ENCODE measurements at regions not wholly inside any gene's neighbourhood (a gene's known extent, or its start where the extent isn't known, plus 50 kb on each side); places are given as distances from the start of the nearest gene placed in this dataset.

DNA sequence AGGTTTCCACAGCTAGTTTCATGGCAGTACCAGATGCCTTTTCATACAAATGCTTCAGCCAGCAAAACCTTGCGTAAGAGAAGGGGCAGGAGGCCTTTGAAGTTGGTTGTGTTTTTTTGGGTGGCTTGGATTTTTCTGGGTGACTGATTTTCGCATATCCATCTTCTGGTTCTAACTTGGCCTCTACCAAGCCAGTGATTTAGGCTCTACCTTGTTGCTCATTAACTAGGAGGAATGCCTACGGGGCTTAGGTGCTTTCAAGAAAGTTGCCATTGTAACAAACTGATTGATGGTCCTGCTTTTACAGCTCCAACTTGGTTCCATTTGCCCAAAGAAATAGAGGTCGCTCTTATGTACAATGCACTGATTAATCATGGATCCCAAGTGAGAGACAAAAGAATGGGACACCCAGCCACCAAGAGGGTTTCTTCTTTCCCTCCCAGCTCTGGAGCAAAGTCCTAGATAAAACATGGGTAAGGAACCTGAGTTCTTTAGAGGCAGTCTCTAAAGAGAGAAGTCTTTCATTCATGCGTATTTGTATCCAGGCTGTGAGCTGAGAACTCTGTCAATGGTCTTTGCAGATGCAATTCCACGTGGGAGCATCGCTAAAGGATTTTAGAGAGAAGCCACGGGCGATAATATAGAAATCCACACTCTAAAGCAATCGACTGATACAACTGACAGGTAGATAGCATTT lies 92.1 kb upstream of the FGFR2 start:
- Histone ChIP-seq H3K9me3 (no peaks in the 10 kb centered on the region), H3K27me3 (no peaks in the 10 kb centered on the region), H3K27ac (no peak overlapping the region), H3K4me3 (no peak overlapping the region), H3K4me1 (no peaks in the 10 kb centered on the region), H3K36me3 (no peaks in the 10 kb centered on the region)
- no peak for DNase-seq (ENCODE audit: low spot score)
- TF ChIP-seq, protein P1, sequence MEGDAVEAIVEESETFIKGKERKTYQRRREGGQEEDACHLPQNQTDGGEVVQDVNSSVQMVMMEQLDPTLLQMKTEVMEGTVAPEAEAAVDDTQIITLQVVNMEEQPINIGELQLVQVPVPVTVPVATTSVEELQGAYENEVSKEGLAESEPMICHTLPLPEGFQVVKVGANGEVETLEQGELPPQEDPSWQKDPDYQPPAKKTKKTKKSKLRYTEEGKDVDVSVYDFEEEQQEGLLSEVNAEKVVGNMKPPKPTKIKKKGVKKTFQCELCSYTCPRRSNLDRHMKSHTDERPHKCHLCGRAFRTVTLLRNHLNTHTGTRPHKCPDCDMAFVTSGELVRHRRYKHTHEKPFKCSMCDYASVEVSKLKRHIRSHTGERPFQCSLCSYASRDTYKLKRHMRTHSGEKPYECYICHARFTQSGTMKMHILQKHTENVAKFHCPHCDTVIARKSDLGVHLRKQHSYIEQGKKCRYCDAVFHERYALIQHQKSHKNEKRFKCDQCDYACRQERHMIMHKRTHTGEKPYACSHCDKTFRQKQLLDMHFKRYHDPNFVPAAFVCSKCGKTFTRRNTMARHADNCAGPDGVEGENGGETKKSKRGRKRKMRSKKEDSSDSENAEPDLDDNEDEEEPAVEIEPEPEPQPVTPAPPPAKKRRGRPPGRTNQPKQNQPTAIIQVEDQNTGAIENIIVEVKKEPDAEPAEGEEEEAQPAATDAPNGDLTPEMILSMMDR (IDR thresholded peaks at IDR 0.05), result no peak

DNA sequence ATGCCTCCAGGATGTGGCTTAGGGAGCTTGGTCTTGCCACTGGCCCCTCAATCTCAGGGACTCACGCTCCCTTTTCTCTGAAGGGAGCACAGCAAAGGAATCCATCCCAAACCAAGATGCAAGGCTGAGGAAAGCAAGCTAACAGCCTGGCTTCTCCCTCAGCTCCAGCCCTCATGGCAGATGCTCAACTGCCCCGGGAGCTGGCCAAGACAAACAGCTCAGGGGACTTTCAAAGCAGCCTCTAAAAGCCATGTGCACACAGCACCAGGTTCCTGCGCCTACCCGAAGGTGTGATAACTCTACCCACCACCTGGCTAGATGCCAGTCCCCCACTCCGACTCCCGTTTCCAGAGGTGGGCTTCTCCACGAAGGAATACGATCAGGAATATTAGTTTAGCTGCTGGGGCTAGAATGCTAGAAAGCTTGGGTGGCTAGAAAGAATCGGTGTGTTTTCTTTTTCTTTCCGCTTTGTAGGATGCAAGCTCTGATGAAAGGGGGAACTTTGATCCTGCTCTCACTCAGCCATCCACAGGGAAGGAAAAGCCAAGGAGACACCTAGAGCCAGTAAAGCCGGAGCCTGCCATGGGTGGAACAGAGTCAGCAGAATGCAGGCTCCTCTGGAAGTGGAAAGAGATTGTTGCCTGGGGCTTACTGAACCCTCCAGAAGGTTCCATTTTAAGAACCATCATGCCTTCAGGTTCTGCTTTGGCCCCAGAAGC lies 89.0 kb upstream of the FGFR2 start:
- TF ChIP-seq, protein P1 (IDR thresholded peaks at IDR 0.05), result no peak
- no peaks in the 10 kb centered on the region for H3K4me1 ChIP-seq
- no peaks in the 10 kb centered on the region for H3K36me3 ChIP-seq
- DNase-seq (ENCODE audit: low spot score), result no peak
- no peak overlapping the region for H3K4me3 ChIP-seq
- no peak overlapping the region for H3K27ac ChIP-seq
- H3K27me3 ChIP-seq, result no peaks in the 10 kb centered on the region
- H3K9me3 ChIP-seq, result no peaks in the 10 kb centered on the region

DNA sequence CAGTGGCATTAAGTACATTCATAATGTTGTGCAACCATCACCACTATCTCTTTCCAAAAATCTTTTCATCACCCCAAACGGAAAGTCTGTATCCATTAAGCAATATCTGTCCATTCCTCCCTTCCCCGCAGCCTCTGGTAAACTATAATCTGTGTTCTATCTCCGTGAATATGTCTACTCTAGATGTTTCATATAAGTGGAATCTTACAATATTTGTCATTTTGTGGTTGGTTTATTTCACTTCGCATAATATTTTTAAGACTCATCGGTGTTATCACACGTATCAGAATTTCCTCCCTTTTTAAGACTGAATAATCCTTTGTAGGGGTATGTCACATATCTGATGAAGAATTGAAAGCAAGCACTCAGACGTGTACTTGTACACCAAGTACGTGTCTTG lies 86.0 kb upstream of the FGFR2 start:
- no peak for DNase-seq (ENCODE audit: low spot score)
- no peaks in the 10 kb centered on the region for H3K9me3 ChIP-seq
- H3K4me3 ChIP-seq, result no peak overlapping the region
- no peaks in the 10 kb centered on the region for H3K4me1 ChIP-seq
- H3K36me3 ChIP-seq, result no peaks in the 10 kb centered on the region
- TF ChIP-seq, protein P1 (IDR thresholded peaks at IDR 0.05), result no peak
- H3K27ac ChIP-seq, result no peak overlapping the region
- no peaks in the 10 kb centered on the region for H3K27me3 ChIP-seq

DNA sequence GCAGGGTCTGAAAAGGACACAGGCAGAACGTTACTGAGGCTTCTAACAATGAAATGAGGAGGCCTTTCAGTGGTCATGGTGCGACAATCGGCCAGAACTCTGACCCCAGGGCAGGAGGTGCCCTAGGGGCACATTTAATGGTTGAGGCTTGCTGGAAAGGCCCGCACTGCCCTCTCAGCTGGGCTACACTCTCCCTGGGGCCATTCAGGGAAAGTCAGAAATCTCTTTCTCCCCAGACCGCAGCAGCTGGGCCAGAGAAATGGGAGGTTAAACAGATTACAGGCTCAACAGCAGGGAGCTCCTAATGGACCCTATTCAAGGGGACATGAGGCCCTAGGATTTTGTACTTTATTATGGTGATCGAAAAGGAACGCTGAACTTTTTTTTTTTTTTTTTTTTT lies 85.6 kb upstream of the FGFR2 start:
- no peak overlapping the region for H3K4me3 ChIP-seq
- H3K27ac ChIP-seq, result no peak overlapping the region
- no peaks in the 10 kb centered on the region for H3K9me3 ChIP-seq
- no peaks in the 10 kb centered on the region for H3K4me1 ChIP-seq
- H3K36me3 ChIP-seq, result no peaks in the 10 kb centered on the region
- H3K27me3 ChIP-seq, result no peaks in the 10 kb centered on the region
- TF ChIP-seq, protein P1 (IDR thresholded peaks at IDR 0.05), result no peak
- DNase-seq (ENCODE audit: low spot score), result no peak

DNA sequence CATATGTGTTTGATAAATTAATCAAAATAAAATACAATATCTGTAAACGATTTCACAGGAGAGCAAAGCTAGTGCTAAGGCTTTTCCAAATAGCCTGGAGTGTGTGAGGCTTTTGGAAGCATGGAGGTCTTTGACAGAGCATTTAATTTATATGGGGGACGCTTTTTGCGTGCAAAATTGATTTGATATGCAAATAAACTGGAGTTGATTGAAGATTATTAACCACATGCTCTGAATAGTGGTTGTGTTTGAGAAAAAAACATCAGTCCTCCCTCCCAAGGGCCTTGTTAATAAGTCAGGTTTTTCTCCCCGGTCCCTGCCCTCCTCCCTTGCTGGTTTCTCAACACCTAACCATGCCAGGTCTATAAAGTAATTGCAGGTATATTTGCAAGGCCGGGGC lies 85.1 kb upstream of the FGFR2 start:
- H3K4me3 ChIP-seq, result no peak overlapping the region

More for the DNA sequence above, 85.1 kb upstream of the FGFR2 start:
- TF ChIP-seq, protein P1 (IDR thresholded peaks at IDR 0.05), result no peak
- peaks cover 0 to 4% of the 10 kb centered on the region in 2 donors for H3K9me3 ChIP-seq
- no peaks in the 10 kb centered on the region for H3K27me3 ChIP-seq
- no peak overlapping the region for H3K27ac ChIP-seq
- no peaks in the 10 kb centered on the region for H3K4me1 ChIP-seq
- no peaks in the 10 kb centered on the region for H3K36me3 ChIP-seq
- DNase-seq (ENCODE audit: low spot score), result no peak

All from right atrium auricular region (tissue), 2 donors.